HG03025 (cell line): ENCODE measurements at regions not wholly inside any gene's neighbourhood (a gene's known extent, or its start where the extent isn't known, plus 50 kb on each side); places are given as distances from the start of the nearest gene placed in this dataset.

ENCODE experiments used
- ATAC-seq: cut with Tn5 transposase; IDR thresholded peaks from one replicate; pipeline ENCODE4 v1.9.1; 2021; ENCODE audit warnings: mild to moderate bottlenecking, moderate library complexity; ENCODE audit not compliant: unreplicated experiment, low FRiP score

- no peak for ATAC-seq
Measured at GRCh38 chr1:218705391-218705790, 360.3 kb downstream of the TGFB2 start.

GRCh38 chr1:218705911-218706893, 361.1 kb downstream of the TGFB2 start:
- ATAC-seq: no peak

- ATAC-seq: no peak
Measured at GRCh38 chr1:218711001-218711400, 365.9 kb downstream of the TGFB2 start.

DNA sequence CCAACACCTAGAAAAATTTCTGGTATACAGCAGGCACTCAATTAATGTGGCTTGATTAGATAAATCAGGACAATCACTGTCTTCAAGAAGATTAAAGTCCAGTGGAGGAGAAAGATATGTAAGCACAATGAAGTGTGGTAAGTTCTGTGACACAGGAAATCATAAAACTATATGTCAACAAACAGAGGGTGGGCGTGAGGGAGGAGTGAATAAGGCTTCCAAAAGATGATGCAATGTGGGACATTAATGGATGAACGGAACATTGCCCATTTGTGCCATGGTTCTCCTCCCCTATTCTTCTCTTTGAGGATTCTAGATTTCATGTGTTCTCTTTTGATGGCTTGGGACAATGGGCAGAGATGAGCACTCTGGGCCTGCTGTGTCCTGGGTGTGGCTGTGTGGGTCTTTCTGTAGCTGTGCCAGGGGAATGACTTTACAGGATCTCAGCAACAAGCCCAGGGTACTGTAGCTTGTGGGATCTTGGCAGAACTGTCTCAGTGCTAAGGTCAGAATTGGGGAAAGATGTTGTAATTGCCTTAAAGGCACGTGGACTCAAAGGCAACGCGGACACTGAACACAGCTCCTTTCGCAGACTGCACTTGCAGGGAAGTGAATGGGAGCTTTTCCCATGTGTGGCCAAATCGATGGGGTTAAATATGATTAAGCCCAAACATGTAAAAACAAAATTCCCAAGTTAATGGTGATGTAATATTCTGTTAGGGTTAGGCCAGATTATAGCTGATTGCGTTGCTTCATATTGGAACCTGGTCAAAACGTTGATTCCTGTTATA, 366.9 kb downstream of the TGFB2 start:
- no peak for ATAC-seq

GRCh38 chr1:218712677-218713076, 367.5 kb downstream of the TGFB2 start:
- no peak for ATAC-seq

DNA sequence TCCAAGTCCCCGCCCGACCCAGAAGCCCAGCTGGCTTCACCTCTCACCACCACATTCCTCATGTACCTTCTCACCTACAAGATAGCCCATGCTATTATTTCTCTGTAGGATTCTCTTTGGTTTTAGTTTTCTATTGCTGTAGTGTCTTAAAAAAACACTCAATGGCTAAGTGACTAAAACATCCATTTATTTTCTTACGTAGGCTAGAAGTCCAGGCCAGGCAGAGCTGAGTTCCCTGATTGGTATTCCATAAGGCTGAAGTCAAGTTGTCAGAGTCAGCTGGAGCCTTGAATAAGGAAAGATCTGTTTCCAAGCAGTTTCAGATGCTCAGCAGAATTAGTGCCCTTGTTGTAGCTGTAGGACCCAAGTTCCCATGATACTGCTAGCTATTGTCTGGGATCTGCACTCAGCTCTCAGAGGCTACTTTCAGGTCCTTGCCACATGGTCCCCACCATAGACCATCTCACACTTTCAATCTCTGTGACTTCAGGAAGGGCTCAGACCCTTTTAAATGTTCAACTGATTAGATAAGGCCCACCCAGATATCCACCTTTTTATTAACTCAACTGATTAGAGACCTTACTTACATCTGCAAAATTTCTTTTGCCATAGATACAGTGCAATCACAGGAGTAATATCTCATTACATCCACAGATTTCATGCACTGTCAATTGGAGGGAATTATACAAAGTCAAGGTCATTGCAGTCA, 371.0 kb downstream of the TGFB2 start:
- no peak for ATAC-seq

DNA sequence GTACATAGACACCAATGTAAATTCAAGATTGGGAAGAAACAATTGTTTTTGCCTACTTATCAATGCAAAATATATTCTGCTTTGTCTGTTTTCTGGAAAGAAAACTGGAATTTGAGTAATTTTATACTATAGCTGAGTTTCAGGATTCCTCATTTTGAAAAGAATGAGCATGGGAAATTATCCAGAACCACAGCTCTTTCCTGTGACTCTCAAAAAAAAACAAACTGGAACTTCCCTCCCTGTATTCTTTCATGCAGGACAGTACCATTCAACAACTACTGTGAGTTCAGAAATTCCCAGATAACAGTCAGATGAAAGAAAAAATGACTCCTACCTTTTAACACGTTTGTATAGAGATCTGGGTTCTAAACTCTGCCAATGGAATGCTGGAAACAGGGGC, 372.4 kb downstream of the TGFB2 start:
- no peak for ATAC-seq

- no peak for ATAC-seq
Measured at GRCh38 chr1:218718206-218718605, 373.1 kb downstream of the TGFB2 start.

- no peak for ATAC-seq
Measured at GRCh38 chr1:218718977-218719376, 373.8 kb downstream of the TGFB2 start.

DNA sequence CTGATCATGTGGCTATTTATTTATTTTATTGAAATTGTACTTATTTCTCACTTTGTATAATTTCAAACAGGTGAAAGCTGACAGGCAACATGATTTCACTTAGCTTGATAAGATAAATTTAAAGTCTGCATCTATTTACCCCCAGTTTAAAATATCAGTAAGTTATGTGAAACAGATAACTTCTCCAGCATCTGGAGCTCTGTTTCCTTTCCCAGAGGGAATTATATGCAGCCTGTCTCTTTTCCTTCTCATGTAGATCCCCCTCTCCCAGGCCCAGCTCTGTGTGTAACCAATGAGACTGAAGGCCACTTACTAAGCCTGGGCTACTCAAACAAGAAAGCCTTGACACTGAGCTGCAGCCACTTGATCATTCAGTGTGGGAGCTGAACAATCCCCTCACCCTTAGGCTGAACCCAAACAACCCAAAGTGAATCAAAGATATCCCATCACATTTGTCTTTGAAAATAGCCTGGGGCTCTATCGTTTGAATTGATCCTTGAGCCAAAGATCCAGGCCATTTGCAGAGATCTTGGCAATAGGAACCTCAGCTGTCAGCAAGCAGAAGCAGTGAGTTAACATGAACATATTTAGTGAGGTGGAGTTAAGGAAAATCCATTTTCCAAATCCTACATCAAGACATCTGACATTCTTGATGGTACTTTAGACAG, 383.9 kb downstream of the TGFB2 start:
- no peak for ATAC-seq

DNA sequence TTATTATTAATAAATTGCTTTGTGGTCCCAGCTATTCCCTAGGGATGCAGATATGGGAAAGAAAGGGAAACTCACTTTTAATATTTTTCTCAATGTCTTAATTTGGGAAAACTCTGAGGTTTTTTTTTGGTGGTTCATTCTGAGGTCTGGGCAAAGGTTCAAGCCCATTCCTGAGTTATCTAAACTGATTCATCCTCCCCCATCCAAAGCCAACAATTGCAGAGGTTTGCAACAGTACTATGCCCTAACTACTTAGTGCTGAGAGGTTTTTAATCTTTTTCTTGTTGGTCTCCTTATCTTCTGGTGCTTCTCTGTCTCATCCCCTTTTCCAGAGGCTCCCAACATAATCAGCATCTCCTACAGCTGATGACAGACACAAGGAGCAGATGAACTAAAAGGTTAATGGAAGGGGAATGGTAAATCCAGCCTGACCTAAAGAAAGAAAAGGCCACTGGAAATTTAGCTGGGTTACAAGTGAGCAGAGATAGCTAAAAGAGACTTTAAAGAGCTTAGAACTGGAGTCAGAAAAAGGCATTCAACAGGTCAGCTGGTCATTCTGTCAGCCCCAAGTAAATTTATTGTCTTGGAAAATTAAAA, 390.4 kb downstream of the TGFB2 start:
- no peak for ATAC-seq

- ATAC-seq: no peak
Measured at GRCh38 chr1:218739426-218739825, 394.3 kb downstream of the TGFB2 start.

DNA sequence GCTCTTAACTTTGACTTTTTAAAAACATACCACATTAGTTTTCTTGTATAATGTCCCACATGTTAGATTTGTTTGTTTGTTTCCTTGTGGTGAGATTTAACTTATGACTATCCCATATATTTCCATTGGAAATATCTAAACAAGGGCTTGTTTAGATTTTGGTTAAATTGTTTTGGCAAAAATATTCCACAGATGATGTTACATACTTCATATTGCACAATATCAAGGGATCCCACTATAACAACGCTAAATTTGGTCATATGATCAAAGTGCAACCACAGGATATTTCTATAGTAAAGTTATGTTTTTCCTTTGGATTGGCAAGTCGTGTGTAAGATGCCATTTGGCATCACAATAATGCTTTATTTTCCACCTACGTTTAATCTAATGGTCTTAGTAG, 396.7 kb downstream of the TGFB2 start:
- no peak for ATAC-seq

GRCh38 chr1:218742467-218743262, 397.5 kb downstream of the TGFB2 start:
- no peak for ATAC-seq

- no peak for ATAC-seq
Measured at GRCh38 chr1:218743861-218744505, 398.8 kb downstream of the TGFB2 start.

GRCh38 chr1:218748071-218748470, 402.9 kb downstream of the TGFB2 start:
- no peak for ATAC-seq

- no peak for ATAC-seq
Measured at GRCh38 chr1:218750216-218750970, 405.3 kb downstream of the TGFB2 start.
